Motor neuron (in vitro differentiated cells): ENCODE measurements at regions not wholly inside any gene's neighbourhood (a gene's known extent, or its start where the extent isn't known, plus 50 kb on each side); places are given as distances from the start of the nearest gene placed in this dataset.
A peak's percentile ranks its signal among the peaks of the same experiment; 100 is the strongest.
"Not testable (repeated sequence)": the region's sequence is repeated elsewhere in the genome, so short reads cannot be mapped to it uniquely, and the experiment has no call there.

ENCODE experiments used
- ATAC-seq, 8 experiments: fragments of 200-7000 bp; cut with Tn5 transposase; replicated peaks in 6 of 8; 2 replicates each; pipeline ENCODE4 v1.8.0; 2021; ENCODE audit warnings: mild to moderate bottlenecking in 8 of 8, moderate library complexity in 8 of 8
- H3K27ac ChIP-seq, 2 donors: fragments of 250-450 bp; sonication (Bioruptor Pico); 2 replicates each; pipeline ENCODE4 v1.9.0; 2021; ENCODE audit warnings: antibody characterized with exemption in 2 of 2, mild to moderate bottlenecking in 2 of 2, moderate library complexity in 1 of 2
- H3K4me1 ChIP-seq, 2 donors: fragments of 250-450 bp; sonication (Bioruptor Pico); replicated peaks in 1 of 2; 2 replicates each; pipeline ENCODE4 v1.6.1; 2021; ENCODE audit warnings: antibody characterized with exemption in 2 of 2, mild to moderate bottlenecking in 2 of 2, moderate library complexity in 1 of 2
- H3K4me3 ChIP-seq, 5 donors: fragments of 250-450 bp; sonication (Bioruptor Pico); 2 replicates each; pipeline ENCODE4 v1.9.0; 2021; ENCODE audit warnings: antibody characterized with exemption in 5 of 5, mild to moderate bottlenecking in 5 of 5, moderate library complexity in 4 of 5
- WGBS, 10 experiments: fragments of 450-650 bp; shearing (Covaris generic); methylation state at CpG; one replicate each; pipeline ENCODE4 v1.0.0; 2022; 5-methylcytosine and 5-hydroxymethylcytosine counted together
- in situ Hi-C, 9 experiments: fragments of 400-800 bp; cut with MboI; loops; one replicate each; pipeline ENCODE4 v1.15.0; 2021; ENCODE audit warnings: low sequenced_read_pairs in 9 of 9, low pct_unique_long_range_greater_than_20kb in 2 of 9; ENCODE audit not compliant: unreplicated experiment in 9 of 9

DNA sequence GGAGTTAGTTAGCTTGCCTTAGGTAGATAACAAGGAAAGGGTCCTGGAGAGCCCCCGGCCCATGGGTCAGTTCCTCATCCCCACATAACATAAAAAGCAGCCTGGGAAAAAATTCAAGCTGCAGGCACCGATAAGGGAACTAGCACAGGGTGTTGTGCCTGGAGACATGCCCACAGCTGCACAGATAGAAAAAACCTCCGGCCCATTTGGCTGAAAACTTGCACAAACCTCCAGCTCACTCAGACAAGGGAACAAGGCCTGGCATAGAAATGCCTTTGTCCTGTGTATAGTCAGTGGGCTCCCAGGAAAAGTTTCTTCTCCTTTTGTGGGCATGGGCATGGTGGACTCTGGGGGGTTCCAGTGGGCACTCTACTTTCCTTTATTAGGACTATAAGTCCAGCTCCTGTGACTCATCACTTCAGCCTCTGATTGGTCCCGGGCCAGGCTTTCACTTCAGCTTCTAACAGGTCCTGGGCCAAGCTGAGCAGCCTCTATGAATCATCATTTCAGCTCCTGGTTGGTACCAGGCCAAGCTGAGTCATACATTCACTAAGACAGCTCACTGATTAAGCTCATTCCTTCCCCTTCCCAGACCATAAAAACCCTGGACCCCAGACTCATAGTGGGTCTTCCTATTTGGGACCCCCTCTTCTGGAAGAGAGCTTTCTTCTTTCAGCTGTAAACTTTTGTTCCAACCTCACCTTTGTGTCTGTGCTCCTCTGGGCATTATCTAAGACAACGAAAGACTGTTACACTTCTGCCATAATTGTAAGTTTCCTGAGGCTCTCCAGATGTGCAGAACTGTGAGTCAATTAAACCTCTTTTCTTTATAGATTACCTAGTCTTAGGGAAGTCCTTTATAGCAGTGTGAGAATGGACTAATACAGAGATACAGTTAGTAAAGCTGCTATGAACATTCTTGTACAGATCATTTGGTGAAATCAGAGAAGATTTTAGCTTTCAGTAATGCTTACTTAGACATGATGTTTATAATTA, 348.0 kb upstream of the DPPA4 start:
- in situ Hi-C loops: no loop called here
- Histone ChIP-seq H3K4me1 (no peaks in the 10 kb centered on the region), H3K4me3 (no peak overlapping the region), H3K27ac (no peak overlapping the region)
- WGBS, 10 experiments: 32 to 100% (median 70%) methylated on average over 1 to 5 of the region's 5 CpGs; no CpG with 5 or more reads in 2 of the 10 experiments
- ATAC-seq: peak in 6 of 8 experiments; percentile 24 to 99 (median 76)

DNA sequence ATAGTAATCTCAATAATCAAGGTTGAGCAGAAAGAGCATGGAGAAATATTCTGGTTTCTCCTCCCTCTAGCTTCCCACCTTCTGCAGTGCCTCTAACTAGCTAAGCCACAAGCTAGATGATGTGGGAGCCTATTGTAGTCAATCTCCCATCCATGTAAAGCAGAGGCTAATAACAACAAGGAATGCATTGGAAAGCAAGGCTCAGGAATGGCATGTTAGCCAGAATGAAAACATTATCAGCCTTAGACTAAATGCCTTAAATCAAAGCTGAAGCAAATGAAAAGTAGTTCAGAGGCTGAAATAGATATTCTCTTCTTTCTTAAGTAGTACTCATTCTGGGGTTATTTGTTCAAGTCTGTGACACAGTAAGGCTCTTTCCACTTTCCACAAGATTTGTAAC, 350.3 kb upstream of the DPPA4 start:
- Histone ChIP-seq H3K4me3 (no peak overlapping the region), H3K27ac (no peak overlapping the region), H3K4me1 (no peaks in the 10 kb centered on the region)
- ATAC-seq: no peak
- in situ Hi-C loops: no loop called here

DNA sequence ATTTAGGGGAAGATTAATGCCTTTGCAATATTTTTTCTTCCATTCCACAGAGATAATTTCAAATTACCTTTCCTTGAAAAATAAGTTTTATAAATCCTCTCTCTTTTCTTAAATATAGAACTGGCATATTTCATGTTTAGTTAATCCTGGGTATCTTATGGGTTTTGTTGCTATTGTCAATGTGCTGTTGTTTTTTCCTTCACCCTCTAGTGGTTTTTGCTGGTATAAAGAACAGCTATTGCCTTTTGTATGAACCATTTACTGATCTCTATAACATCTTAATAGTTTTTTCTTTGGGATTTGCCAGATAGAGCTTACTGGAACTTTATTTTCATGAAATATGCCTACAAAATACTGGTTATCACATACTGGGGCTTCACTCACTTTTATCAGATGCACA, 359.6 kb upstream of the DPPA4 start:
- Histone ChIP-seq H3K4me3 (no peak overlapping the region), H3K27ac (no peak overlapping the region), H3K4me1 (no peaks in the 10 kb centered on the region)
- in situ Hi-C loops: no loop called here
- no peak for ATAC-seq

DNA sequence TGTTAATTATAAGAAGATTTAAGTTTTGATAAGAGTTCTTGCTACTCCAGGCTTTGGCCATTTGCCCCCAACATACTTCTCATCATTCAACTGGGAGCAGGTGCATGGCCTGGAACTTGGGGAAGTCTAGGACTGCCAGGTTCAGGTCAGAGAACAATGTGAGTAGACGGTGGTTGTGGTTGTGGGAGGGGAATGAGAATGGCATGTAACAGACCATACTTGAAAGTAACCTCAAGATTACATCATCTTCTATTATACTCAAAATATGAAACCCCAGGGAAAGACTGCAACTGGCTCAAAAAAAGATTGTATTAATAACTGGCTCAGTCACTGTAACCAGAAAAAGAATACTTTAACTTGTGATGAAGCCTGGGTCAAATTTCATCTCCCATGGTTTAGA, 364.9 kb upstream of the DPPA4 start:
- 29 to 89% (median 70%) methylated on average over 1 of the region's 1 CpG; no CpG with 5 or more reads in 6 of the 10 experiments for WGBS, 10 experiments
- Histone ChIP-seq H3K27ac (no peak overlapping the region), H3K4me1 (no peaks in the 10 kb centered on the region), H3K4me3 (no peak overlapping the region)
- peak in 1 of 8 experiments; percentile 26 for ATAC-seq
- in situ Hi-C loops: no loop called here

- in situ Hi-C loops: no loop called here
- WGBS, 10 experiments: 33 to 100% (median 61%) methylated on average over 1 to 2 of the region's 2 CpGs; no CpG with 5 or more reads in 2 of the 10 experiments
Observed at GRCh38 chr3:109702976-109703375, 365.6 kb upstream of the DPPA4 start.

DNA sequence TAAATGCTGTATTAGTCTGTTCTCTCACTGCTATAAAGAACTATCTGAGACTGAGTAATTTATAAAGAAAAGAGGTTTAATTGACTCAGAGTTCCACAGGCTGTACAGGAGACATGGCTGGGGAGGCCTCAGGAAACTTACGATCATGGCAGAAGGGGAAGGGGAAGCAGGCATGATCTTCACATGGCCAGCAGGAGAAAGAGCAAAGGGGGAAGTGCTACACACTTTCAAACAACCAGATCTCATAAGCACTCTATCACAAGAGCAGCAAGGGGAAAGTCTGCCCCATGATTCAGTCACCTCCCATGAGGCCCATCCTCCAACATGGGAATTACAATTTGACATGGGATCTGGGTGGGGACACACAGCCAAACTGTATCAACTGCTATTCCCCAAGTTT, 367.8 kb upstream of the DPPA4 start:
- H3K4me3 ChIP-seq, H3K4me1 ChIP-seq, in situ Hi-C loops, H3K27ac ChIP-seq, ATAC-seq: not testable (repeated sequence)
- 80 to 100% (median 100%) methylated on average over 1 of the region's 1 CpG; no CpG with 5 or more reads in 4 of the 10 experiments for WGBS, 10 experiments

More at GRCh38 chr3:109702976-109703375, 365.6 kb upstream of the DPPA4 start:
- H3K4me1 ChIP-seq: no peaks in the 10 kb centered on the region
- H3K4me3 ChIP-seq: no peak overlapping the region
- no peak overlapping the region for H3K27ac ChIP-seq
- no peak for ATAC-seq

DNA sequence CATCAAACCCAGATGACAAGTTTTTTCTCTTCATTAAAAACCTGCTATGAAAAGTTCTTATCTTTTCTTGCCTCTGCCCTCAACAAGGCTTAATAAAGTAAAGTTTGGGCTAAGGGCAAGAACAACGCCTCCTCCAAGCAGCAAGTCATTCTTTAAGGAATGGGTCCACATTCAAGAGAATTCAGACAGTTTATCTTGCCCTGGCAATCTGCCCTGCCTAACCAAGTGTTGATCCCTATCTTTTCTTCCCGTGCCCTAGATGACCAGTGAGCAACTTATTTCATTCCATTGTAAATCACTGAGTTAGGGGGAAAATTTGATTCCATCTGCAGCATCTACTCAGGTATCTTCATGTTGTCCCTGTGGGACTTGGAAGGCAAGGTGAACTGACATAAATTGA, 370.3 kb upstream of the DPPA4 start:
- no peak for ATAC-seq
- in situ Hi-C loops: no loop called here
- no peaks in the 10 kb centered on the region for H3K4me1 ChIP-seq
- no peak overlapping the region for H3K27ac ChIP-seq
- no peak overlapping the region for H3K4me3 ChIP-seq
- WGBS, 10 experiments: 13 to 100% (median 75%) methylated on average over 1 to 2 of the region's 2 CpGs; no CpG with 5 or more reads in 3 of the 10 experiments

GRCh38 chr3:109713288-109713687, 375.9 kb upstream of the DPPA4 start:
- Histone ChIP-seq H3K4me1 (no peaks in the 10 kb centered on the region), H3K4me3 (no peak overlapping the region), H3K27ac (no peak overlapping the region)
- WGBS, 10 experiments: 21 to 92% (median 40%) methylated on average over 1 to 2 of the region's 2 CpGs; no CpG with 5 or more reads in 1 of the 10 experiments
- in situ Hi-C loops: no loop called here
- ATAC-seq: no peak

DNA sequence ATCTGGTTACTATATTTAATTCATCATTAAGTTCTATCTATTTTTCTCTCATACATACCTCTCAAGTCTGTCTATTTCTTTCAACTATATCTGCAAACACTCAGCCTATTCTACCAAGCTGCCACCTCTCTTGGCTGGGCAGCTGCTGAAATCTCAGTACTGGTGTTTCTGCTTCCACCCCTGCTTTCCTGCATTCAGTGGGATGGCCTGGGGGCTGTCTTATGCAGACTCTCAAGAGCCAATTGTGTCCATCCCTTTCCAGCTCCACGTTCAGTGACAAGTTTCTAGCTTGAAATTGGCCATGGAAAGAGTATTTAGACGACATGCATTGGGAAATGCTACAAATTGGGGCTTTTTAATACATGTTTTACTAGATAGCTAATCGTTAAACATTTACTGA, 378.4 kb upstream of the DPPA4 start:
- H3K4me1 ChIP-seq: no peaks in the 10 kb centered on the region
- no peak overlapping the region for H3K27ac ChIP-seq
- peak in 1 of 8 experiments; percentile 64 for ATAC-seq
- in situ Hi-C loops: no loop called here
- no peak overlapping the region for H3K4me3 ChIP-seq
- 0 to 81% (median 33%) methylated on average over 1 to 3 of the region's 3 CpGs; no CpG with 5 or more reads in 3 of the 10 experiments for WGBS, 10 experiments

GRCh38 chr3:109718850-109719249, 381.5 kb upstream of the DPPA4 start:
- Histone ChIP-seq H3K4me3 (no peak overlapping the region), H3K27ac (no peak overlapping the region), H3K4me1 (no peaks in the 10 kb centered on the region)
- 33 to 100% (median 88%) methylated on average over 1 to 4 of the region's 4 CpGs; no CpG with 5 or more reads in 4 of the 10 experiments for WGBS, 10 experiments
- in situ Hi-C loops: no loop called here
- peak in 2 of 8 experiments; percentile 34 to 78 for ATAC-seq

DNA sequence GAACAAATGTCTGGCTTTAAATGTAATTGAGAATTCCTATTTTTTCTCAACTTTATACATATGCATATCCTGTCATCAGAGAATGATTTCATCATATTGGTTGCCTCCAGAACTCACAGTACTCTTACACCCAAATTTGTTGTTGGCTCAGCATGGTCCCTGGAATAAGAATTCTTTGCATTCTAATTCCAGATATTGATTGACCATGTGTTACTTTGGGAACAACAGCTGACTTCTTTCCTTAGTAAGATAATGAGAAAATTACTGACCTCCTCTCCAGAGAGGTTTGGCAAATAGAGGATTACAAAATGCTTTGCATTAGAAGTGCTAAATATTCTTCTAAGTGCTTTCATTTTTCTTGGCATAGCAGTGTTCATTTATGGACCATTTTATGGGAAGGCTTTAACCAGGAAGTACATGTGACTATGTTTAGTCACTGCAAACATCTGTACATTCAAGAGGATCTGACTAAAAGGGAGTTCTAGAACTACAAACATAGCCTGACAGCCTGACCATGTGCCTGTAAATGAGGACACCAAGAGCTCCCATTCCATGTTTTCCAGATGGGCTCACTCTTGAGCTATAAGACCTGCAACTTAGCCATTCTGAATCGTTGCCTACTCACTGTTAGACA, 391.6 kb upstream of the DPPA4 start:
- H3K4me1 ChIP-seq: no peaks in the 10 kb centered on the region
- in situ Hi-C loops: loop anchor here in 2 of 9 experiments (25.0 kb wide), 1 partner anchor 583 kb away; no protein-coding TSS in a partner anchor
- no peak overlapping the region for H3K4me3 ChIP-seq
- 0 to 100% (median 80%) methylated on average over 1 of the region's 1 CpG; no CpG with 5 or more reads in 3 of the 10 experiments for WGBS, 10 experiments
- peak in 3 of 8 experiments; percentile 17 to 86 (median 82) for ATAC-seq
- H3K27ac ChIP-seq: no peak overlapping the region

- 31 to 85% (median 61%) methylated on average over 2 to 6 of the region's 6 CpGs for WGBS, 10 experiments
- H3K4me1 ChIP-seq: no peaks in the 10 kb centered on the region
- in situ Hi-C loops: loop anchor here in 2 of 9 experiments (25.0 kb wide), 1 partner anchor 580 kb away; no protein-coding TSS in a partner anchor
- ATAC-seq: peak in 7 of 8 experiments; percentile 43 to 79 (median 59)
- H3K27ac ChIP-seq: no peak overlapping the region
- no peak overlapping the region for H3K4me3 ChIP-seq
Observed at GRCh38 chr3:109731639-109732473, 394.5 kb upstream of the DPPA4 start.
